ENCODE measurements at regions not wholly inside any gene's neighbourhood (a gene's known extent, or its start where the extent isn't known, plus 50 kb on each side); places are given as distances from the start of the nearest gene placed in this dataset.

DNA sequence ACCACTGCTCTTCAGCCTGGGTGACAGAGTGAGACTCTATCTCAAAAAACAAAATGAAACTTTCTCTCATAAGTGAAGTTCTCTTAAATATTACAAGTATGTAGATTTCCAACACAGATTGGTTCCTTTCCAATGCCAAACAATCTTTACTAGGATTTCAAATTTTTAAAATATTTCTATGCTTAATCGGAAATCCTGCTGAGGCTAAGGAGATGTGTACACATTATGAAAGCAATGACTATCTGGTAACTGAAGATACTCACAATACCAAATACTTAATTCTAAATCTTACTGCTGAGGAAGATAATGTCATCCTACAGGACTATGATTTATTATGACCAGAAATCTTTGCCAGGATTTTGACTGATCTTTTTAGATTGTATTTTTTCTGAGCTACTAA is 255.6 kb upstream of the ZNF717 start:
- TF ChIP-seq, protein P1, sequence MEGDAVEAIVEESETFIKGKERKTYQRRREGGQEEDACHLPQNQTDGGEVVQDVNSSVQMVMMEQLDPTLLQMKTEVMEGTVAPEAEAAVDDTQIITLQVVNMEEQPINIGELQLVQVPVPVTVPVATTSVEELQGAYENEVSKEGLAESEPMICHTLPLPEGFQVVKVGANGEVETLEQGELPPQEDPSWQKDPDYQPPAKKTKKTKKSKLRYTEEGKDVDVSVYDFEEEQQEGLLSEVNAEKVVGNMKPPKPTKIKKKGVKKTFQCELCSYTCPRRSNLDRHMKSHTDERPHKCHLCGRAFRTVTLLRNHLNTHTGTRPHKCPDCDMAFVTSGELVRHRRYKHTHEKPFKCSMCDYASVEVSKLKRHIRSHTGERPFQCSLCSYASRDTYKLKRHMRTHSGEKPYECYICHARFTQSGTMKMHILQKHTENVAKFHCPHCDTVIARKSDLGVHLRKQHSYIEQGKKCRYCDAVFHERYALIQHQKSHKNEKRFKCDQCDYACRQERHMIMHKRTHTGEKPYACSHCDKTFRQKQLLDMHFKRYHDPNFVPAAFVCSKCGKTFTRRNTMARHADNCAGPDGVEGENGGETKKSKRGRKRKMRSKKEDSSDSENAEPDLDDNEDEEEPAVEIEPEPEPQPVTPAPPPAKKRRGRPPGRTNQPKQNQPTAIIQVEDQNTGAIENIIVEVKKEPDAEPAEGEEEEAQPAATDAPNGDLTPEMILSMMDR (IDR thresholded peaks at IDR 0.05), result no peak
- TF ChIP-seq POLR2A (IDR thresholded peaks at IDR 0.05), result no peak
